Ishikawa (cell line): ENCODE measurements at regions not wholly inside any gene's neighbourhood (a gene's known extent, or its start where the extent isn't known, plus 50 kb on each side); places are given as distances from the start of the nearest gene placed in this dataset.

Experiments
- CEBPB ChIP-seq: IDR thresholded peaks from 2 replicates; pipeline ENCODE4 v1.6.1; 2012
- CREB1 ChIP-seq: IDR thresholded peaks from 2 replicates; pipeline ENCODE4 v1.6.1; 2012; ENCODE audit warnings: low read depth
- EGR1 ChIP-seq: IDR thresholded peaks from 2 replicates; pipeline ENCODE4 v1.6.1; 2012
- EP300 ChIP-seq: IDR thresholded peaks from 2 replicates; pipeline ENCODE4 v1.6.1; 2012; ENCODE audit warnings: borderline replicate concordance
- FOXM1 ChIP-seq: IDR thresholded peaks from 2 replicates; pipeline ENCODE4 v1.6.1; 2012; ENCODE audit warnings: low read depth, borderline replicate concordance
- NFIC ChIP-seq: IDR thresholded peaks from 2 replicates; pipeline ENCODE4 v1.6.1; 2012
- RAD21 ChIP-seq: IDR thresholded peaks from 2 replicates; pipeline ENCODE4 v1.6.1; 2012; ENCODE audit warnings: low read depth
- TAF1 ChIP-seq: IDR thresholded peaks from 2 replicates; pipeline ENCODE4 v1.6.1; 2012; ENCODE audit warnings: low read depth, mild to moderate bottlenecking
- TCF12 ChIP-seq: IDR thresholded peaks from 2 replicates; pipeline ENCODE4 v1.6.1; 2012; ENCODE audit warnings: low read depth
- YY1 ChIP-seq: IDR thresholded peaks from 2 replicates; pipeline ENCODE4 v1.6.1; 2012; ENCODE audit warnings: low read depth
- ZBTB7A ChIP-seq: IDR thresholded peaks from 2 replicates; pipeline ENCODE4 v1.6.1; 2012; ENCODE audit warnings: low read depth
- TF ChIP-seq, protein P1 (sequence below): IDR thresholded peaks from 2 replicates; pipeline ENCODE4 v1.6.1; 2012
- TF ChIP-seq, protein P2 (sequence below): IDR thresholded peaks from 2 replicates; pipeline ENCODE4 v1.6.1; 2012; ENCODE audit warnings: low read depth, mild to moderate bottlenecking

DNA sequence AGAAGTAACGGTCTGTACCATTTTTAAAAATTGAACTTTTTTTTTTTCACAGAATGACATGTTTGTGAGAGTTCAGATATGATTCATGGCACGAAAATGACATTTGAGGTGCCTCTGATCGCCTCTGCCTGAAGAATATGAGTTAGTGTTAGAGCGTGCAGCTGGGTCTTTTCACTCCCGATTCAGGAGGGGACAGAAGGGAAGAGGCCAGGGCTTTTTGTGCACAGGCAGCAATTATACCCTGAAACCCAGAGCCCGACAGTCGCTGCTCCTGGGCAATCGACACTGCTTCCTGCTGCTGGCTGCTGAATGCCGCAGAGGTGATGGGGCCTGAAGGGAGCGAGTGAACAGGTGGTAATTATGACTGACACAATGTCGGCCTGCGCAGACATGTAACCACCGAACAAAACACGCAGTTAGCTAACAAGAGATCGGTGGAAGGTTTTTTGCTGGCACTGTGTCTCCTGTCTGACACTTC is 652.0 kb upstream of the NOX3 start:
- TF ChIP-seq, protein P1, sequence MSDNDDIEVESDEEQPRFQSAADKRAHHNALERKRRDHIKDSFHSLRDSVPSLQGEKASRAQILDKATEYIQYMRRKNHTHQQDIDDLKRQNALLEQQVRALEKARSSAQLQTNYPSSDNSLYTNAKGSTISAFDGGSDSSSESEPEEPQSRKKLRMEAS = no peak
- TF ChIP-seq CREB1 (no peak), FOXM1 (no peak), EP300 (no peak), ZBTB7A (no peak), TAF1 (no peak), TCF12 (no peak), EGR1 (no peak), YY1 (no peak), CEBPB (no peak), RAD21 (no peak), NFIC (no peak)
- TF ChIP-seq, protein P2, sequence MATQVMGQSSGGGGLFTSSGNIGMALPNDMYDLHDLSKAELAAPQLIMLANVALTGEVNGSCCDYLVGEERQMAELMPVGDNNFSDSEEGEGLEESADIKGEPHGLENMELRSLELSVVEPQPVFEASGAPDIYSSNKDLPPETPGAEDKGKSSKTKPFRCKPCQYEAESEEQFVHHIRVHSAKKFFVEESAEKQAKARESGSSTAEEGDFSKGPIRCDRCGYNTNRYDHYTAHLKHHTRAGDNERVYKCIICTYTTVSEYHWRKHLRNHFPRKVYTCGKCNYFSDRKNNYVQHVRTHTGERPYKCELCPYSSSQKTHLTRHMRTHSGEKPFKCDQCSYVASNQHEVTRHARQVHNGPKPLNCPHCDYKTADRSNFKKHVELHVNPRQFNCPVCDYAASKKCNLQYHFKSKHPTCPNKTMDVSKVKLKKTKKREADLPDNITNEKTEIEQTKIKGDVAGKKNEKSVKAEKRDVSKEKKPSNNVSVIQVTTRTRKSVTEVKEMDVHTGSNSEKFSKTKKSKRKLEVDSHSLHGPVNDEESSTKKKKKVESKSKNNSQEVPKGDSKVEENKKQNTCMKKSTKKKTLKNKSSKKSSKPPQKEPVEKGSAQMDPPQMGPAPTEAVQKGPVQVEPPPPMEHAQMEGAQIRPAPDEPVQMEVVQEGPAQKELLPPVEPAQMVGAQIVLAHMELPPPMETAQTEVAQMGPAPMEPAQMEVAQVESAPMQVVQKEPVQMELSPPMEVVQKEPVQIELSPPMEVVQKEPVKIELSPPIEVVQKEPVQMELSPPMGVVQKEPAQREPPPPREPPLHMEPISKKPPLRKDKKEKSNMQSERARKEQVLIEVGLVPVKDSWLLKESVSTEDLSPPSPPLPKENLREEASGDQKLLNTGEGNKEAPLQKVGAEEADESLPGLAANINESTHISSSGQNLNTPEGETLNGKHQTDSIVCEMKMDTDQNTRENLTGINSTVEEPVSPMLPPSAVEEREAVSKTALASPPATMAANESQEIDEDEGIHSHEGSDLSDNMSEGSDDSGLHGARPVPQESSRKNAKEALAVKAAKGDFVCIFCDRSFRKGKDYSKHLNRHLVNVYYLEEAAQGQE = no peak
